GM12878 (cell line): ENCODE measurements at regions not wholly inside any gene's neighbourhood (a gene's known extent, or its start where the extent isn't known, plus 50 kb on each side); places are given as distances from the start of the nearest gene placed in this dataset.

ENCODE experiments used
- ATAC-seq: fragments of 200-7000 bp; cut with Tn5 transposase; 3 replicates; pipeline ENCODE4 v1.9.1; 2020; ENCODE audit warnings: mild to moderate bottlenecking, moderate library complexity
- BruUV-seq: library from RNA; stranded (reverse); fragments of 400-500 nt; replicated peaks from 2 replicates; lab custom pipeline; 2021; lab: Mats Ljungman, UMichigan
- CTCF ChIA-PET: fragments of 300-600 bp; sonication (Branson Sonifier 250); formaldehyde crosslinking; extraction: SDS; loops from one replicate; lab custom pipeline; 2021; ENCODE audit warnings: inconsistent platforms; lab: Yijun Ruan, JAX
- POLR2A ChIA-PET: fragments of 350-600 bp; formaldehyde crosslinking; extraction: SDS; loops from one replicate; lab custom pipeline; 2021; ENCODE audit warnings: inconsistent platforms; lab: Charles Lee
- RAD21 ChIA-PET: fragments of 300-600 bp; sonication (Branson Sonifier 250); formaldehyde crosslinking; loops from one replicate; lab custom pipeline; 2023; ENCODE audit warnings: antibody characterized with exemption; ENCODE audit not compliant: unreplicated experiment; lab: Charles Lee
- SMC1A ChIA-PET: fragments of 300-600 bp; sonication (Branson Sonifier 250); formaldehyde crosslinking; loops from one replicate; lab custom pipeline; 2023; ENCODE audit not compliant: unreplicated experiment, uncharacterized antibody; lab: Charles Lee
- DNase-seq: peaks from one replicate; pipeline ENCODE4 v3.0.0-alpha.2; 2011; ENCODE audit warnings: low read depth, low spot score
- FAIRE-seq: peaks from 3 replicates; lab custom pipeline; 2011; peaks lifted over from hg19 to GRCh38; lab: Jason Lieb, UNC
- H2AFZ ChIP-seq: 2 replicates; pipeline ENCODE4 v1.6.0; 2011; ENCODE audit warnings: low read depth, low read length, control low read depth; ENCODE audit not compliant: control insufficient read depth
- H3K27ac ChIP-seq: 2 replicates; pipeline ENCODE4 v1.5.1; 2011; ENCODE audit warnings: control low read depth; ENCODE audit not compliant: control insufficient read depth, insufficient read depth
- H3K27me3 ChIP-seq, 2 experiments: replicated peaks in 1 of 2; 2 replicates each; pipeline versions ENCODE4 v1.6.0 to v1.6.1; 2011; ENCODE audit warnings: low read length in 1 of 2; ENCODE audit not compliant: control insufficient read depth in 2 of 2, insufficient read depth in 2 of 2
- H3K36me3 ChIP-seq, 2 experiments: 2 replicates each; pipeline ENCODE4 v1.5.1; 2011; ENCODE audit warnings: low read length in 1 of 2; ENCODE audit not compliant: control insufficient read depth in 2 of 2, insufficient read depth in 2 of 2
- H3K4me1 ChIP-seq: 2 replicates; pipeline ENCODE4 v1.6.1; 2011; ENCODE audit warnings: mild to moderate bottlenecking, low read length, moderate library complexity, mixed read lengths; ENCODE audit not compliant: control insufficient read depth, insufficient read depth
- H3K4me2 ChIP-seq: 2 replicates; pipeline ENCODE4 v1.6.0; 2011; ENCODE audit warnings: control low read depth; ENCODE audit not compliant: control insufficient read depth, insufficient read depth
- H3K4me3 ChIP-seq: fragments of 200-600 bp; sonication (generic); 2 replicates; pipeline ENCODE4 v1.5.1; 2016
- H3K79me2 ChIP-seq: 2 replicates; pipeline ENCODE4 v1.6.0; 2011; ENCODE audit warnings: low read length; ENCODE audit not compliant: control insufficient read depth, insufficient read depth
- H3K9ac ChIP-seq: 2 replicates; pipeline ENCODE4 v1.8.0; 2011; ENCODE audit warnings: low read length, control low read depth, mixed read lengths; ENCODE audit not compliant: control insufficient read depth, insufficient read depth
- H3K9me3 ChIP-seq: replicated peaks from 3 replicates; pipeline ENCODE4 v1.5.1; 2011; ENCODE audit warnings: mild to moderate bottlenecking, low read length; ENCODE audit not compliant: control insufficient read depth, insufficient read depth
- H4K20me1 ChIP-seq: 2 replicates; pipeline ENCODE4 v1.6.0; 2011; ENCODE audit not compliant: control insufficient read depth, insufficient read depth
- CEBPZ ChIP-seq: fragments of 150-350 bp; IDR thresholded peaks from 2 replicates; pipeline ENCODE4 v1.6.1; 2016; ENCODE audit warnings: low read depth, low read length
- CTCF ChIP-seq, 3 experiments: IDR thresholded peaks in 2 of 3; conservative IDR thresholded peaks in 1 of 3; 2 replicates each; pipeline ENCODE4 v1.5.1; 2011; ENCODE audit warnings: low read depth in 3 of 3, low read length in 3 of 3, mild to moderate bottlenecking in 3 of 3, control low read depth in 2 of 3, moderate library complexity in 2 of 3, inconsistent platforms in 1 of 3, mixed read lengths in 1 of 3; ENCODE audit not compliant: control insufficient read depth in 2 of 3, insufficient read depth in 1 of 3; ENCODE audit errors: extremely low read depth in 1 of 3
- ELK1 ChIP-seq: IDR thresholded peaks from 2 replicates; pipeline ENCODE4 v1.6.1; 2012; ENCODE audit warnings: low read depth, low read length, improper control_type of control experiment
- EZH2 ChIP-seq: IDR thresholded peaks from 2 replicates; pipeline ENCODE4 v1.6.1; 2012; ENCODE audit warnings: low read depth, mild to moderate bottlenecking, control low read depth, inconsistent platforms, low read length, borderline replicate concordance; ENCODE audit not compliant: control insufficient read depth
- GABPA ChIP-seq: IDR thresholded peaks from 2 replicates; pipeline ENCODE4 v1.6.1; 2014; ENCODE audit warnings: antibody characterized with exemption, low read depth, mild to moderate bottlenecking, inconsistent platforms
- HCFC1 ChIP-seq: fragments of 150-350 bp; IDR thresholded peaks from 2 replicates; pipeline ENCODE4 v1.6.1; 2014; ENCODE audit warnings: low read length
- KDM1A ChIP-seq: fragments of 200-600 bp; sonication (generic); IDR thresholded peaks from 2 replicates; pipeline ENCODE4 v1.6.1; 2016; ENCODE audit warnings: borderline replicate concordance
- NFXL1 ChIP-seq: fragments of 450-650 bp; IDR thresholded peaks from 2 replicates; pipeline ENCODE4 v1.6.1; 2017; ENCODE audit warnings: antibody characterized with exemption, mild to moderate bottlenecking, borderline replicate concordance
- PAX5 ChIP-seq: IDR thresholded peaks from 2 replicates; pipeline ENCODE4 v1.6.1; 2011; ENCODE audit warnings: low read depth, low read length, borderline replicate concordance
- SIX5 ChIP-seq: IDR thresholded peaks from 2 replicates; pipeline ENCODE4 v1.6.1; 2011; ENCODE audit warnings: mild to moderate bottlenecking, low read depth, low read length, moderate library complexity; ENCODE audit not compliant: severe bottlenecking
- SMAD1 ChIP-seq: fragments of 450-650 bp; IDR thresholded peaks from 2 replicates; pipeline ENCODE4 v1.6.1; 2018; ENCODE audit warnings: mild to moderate bottlenecking, low read depth; ENCODE audit not compliant: partially characterized antibody
- SPI1 ChIP-seq: IDR thresholded peaks from 2 replicates; pipeline ENCODE4 v1.6.1; 2011; ENCODE audit warnings: low read depth, mild to moderate bottlenecking, low read length, moderate library complexity, borderline replicate concordance; ENCODE audit not compliant: insufficient read depth
- SRF ChIP-seq, 2 experiments: IDR thresholded peaks; 2 replicates each; pipeline ENCODE4 v1.6.1; 2011; ENCODE audit warnings: low read depth in 2 of 2, low read length in 2 of 2, mild to moderate bottlenecking in 1 of 2, moderate library complexity in 1 of 2
- TAF1 ChIP-seq: IDR thresholded peaks from 2 replicates; pipeline ENCODE4 v1.6.1; 2011; ENCODE audit warnings: mild to moderate bottlenecking, low read depth, low read length, borderline replicate concordance
- ZBTB33 ChIP-seq: fragments of 450-650 bp; IDR thresholded peaks from 2 replicates; pipeline ENCODE4 v1.6.1; 2017; ENCODE audit warnings: mild to moderate bottlenecking
- WGBS: methylation state at CpG from one replicate; pipeline ENCODE4 v1.1.6; 2016; ENCODE audit warnings: low lambda C conversion rate; ENCODE audit not compliant: insufficient replicate concordance, insufficient coverage; ENCODE audit errors: missing lambda C conversion rate; 5-methylcytosine and 5-hydroxymethylcytosine counted together
- in situ Hi-C: fragments of 300-500 bp; cut with MboI; formaldehyde crosslinking; loops from 9 replicates; pipeline ENCODE4 v1.14.3; 2018; ENCODE audit warnings: mixed read lengths
- intact Hi-C: fragments of 100-400 bp; cut with micrococcal nuclease; formaldehyde crosslinking; loops from one replicate; pipeline ENCODE4 v1.14.2; 2022; ENCODE audit not compliant: unreplicated experiment

DNA sequence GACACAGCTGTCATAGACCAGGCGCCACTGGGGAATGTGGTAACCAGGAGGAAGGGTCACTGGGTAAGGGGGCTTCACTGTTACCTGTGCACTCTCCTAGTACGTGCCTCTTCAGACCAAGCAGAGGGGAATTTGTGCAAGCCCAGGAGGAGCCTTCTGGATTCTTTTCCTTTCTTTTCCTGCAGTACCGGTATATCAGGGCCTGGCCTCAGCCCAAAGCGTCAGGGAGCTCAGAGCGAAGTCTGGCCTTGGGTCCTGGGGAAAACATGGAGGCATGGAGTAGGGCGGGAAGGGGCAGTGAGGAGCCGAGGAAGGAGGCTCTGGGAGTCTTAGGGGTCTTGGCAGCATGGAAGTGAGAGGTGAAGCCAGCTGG is 133.6 kb upstream of the GDF10 start:
- Histone ChIP-seq H3K9ac (no peak overlapping the region), H3K4me2 (no peak overlapping the region), H3K4me1 (no peaks in the 10 kb centered on the region), H3K9me3 (no peaks in the 10 kb centered on the region; the same call in 2 of the 3 replicates), H3K4me3 (no peak overlapping the region), H4K20me1 (no peaks in the 10 kb centered on the region), H3K27ac (no peak overlapping the region), H3K27me3 (peaks cover 0 to 3% of the 10 kb centered on the region in 2 experiments; a peak in 1 of 4 replicates), H3K36me3 (no peaks in the 10 kb centered on the region), H3K79me2 (no peaks in the 10 kb centered on the region), H2AFZ (no peak overlapping the region)
- ChIA-PET CTCF (interaction anchor here (1.2 kb wide), 1 partner anchor 118 kb away, joined by 4 read pairs; no protein-coding TSS in a partner anchor), RAD21 (no interaction called here), SMC1A (interaction anchor here (1.0 to 1.3 kb wide), 2 partner anchors 10 to 119 kb away, joined by 3 to 4 read pairs; no protein-coding TSS in a partner anchor), POLR2A (interaction anchor here (0.6 to 0.8 kb wide), 2 partner anchors 29 to 1931 kb away, joined by 4 to 6 read pairs; no protein-coding TSS in a partner anchor)
- DNase-seq (no peak), ATAC-seq (no peak), FAIRE-seq (no peak)
- no TSS peak for BruUV-seq
- 67% methylated on average over 7 of the region's 7 CpGs for WGBS
- intact Hi-C loops = no loop called here
- in situ Hi-C loops = no loop called here
- TF ChIP-seq EZH2 = no peak
- TF ChIP-seq NFXL1 = no peak
- TF ChIP-seq GABPA = no peak
- no peak for TF ChIP-seq SIX5
- no peak for TF ChIP-seq ELK1
- TF ChIP-seq HCFC1 = no peak
- no peak for TF ChIP-seq CTCF (IDR thresholded peaks at IDR 0.05 in 2 of 3, conservative IDR thresholded peaks at IDR 0.05 in 1 of 3; ENCODE audit: control insufficient read depth in 2 of 3, extremely low read depth in 1 of 3, insufficient read depth in 1 of 3, low read depth in 3 of 3, low read length in 3 of 3)
- TF ChIP-seq SMAD1 = no peak
- TF ChIP-seq TAF1 = no peak
- no peak for TF ChIP-seq SRF (IDR thresholded peaks at IDR 0.05; ENCODE audit: low read depth in 2 of 2, low read length in 2 of 2)
- no peak for TF ChIP-seq PAX5
- no peak for TF ChIP-seq KDM1A
- TF ChIP-seq ZBTB33 = no peak
- TF ChIP-seq CEBPZ = no peak
- no peak for TF ChIP-seq SPI1
